IPS DF 19.7 (cell line): ENCODE measurements at regions not wholly inside any gene's neighbourhood (a gene's known extent, or its start where the extent isn't known, plus 50 kb on each side); places are given as distances from the start of the nearest gene placed in this dataset.
"Not testable (repeated sequence)": the region's sequence is repeated elsewhere in the genome, so short reads cannot be mapped to it uniquely, and the experiment has no call there.

Experiments
- DNase-seq: peaks from one replicate; pipeline ENCODE4 v3.0.0-alpha.2; 2013; ENCODE audit warnings: low read depth, low spot score

- no peak for DNase-seq
Observed at GRCh38 chr21:35319684-35320283, 270.7 kb upstream of the RUNX1 start.

DNA sequence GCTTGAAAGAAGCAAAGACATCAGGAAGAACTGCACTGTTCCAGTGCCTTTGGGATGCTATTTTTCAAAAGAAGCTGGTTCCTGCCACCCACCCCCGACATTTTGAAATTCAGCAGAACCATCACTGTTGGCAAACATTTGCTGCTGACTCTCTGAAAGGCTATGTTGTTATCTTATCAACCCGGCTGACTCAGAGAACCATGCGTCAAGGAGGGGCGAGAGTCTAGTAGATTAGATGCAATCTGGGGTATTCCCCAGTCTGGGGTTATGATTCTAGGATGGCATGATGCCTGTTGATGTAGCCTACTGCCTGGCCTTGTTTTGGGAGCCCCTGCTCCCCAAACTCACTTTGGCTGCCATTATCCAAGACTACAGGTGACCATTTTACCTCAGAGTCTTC lies 267.8 kb upstream of the RUNX1 start:
- DNase-seq, result no peak

- no peak for DNase-seq
Observed at GRCh38 chr21:35316456-35316855, 267.4 kb upstream of the RUNX1 start.

DNA sequence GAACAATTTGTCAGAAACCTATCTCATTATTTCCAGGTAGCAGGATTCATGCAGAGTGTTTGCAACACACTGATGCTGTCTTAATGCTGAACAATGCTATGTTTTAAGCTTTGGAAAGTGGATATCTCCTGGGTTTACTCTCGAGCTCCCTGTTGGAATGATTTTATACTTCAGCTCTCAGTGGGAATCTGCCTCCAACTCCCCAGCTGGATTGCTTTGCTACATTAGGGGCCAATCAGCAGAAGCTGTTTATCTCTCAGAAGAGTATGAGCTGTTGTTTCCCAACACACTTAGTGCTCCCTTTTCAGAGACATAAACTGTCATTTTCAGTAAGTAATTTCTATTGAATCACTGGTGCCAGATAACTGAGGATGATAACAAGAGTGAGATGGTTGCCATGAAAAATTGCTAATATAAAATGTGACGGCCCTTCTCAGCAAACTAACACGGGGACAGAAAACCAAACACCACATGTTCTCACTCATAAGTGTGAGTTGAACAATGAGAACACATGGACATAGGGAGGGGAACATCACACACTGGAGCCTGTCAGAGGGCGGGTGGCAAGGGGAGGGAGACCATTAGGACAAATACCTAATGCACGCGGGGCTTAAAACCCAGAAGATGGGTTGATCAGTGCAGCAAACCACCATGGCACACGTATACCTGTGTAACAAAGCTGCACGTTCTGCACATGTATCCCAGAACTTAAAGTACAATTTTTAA lies 265.9 kb upstream of the RUNX1 start:
- no peak for DNase-seq

DNA sequence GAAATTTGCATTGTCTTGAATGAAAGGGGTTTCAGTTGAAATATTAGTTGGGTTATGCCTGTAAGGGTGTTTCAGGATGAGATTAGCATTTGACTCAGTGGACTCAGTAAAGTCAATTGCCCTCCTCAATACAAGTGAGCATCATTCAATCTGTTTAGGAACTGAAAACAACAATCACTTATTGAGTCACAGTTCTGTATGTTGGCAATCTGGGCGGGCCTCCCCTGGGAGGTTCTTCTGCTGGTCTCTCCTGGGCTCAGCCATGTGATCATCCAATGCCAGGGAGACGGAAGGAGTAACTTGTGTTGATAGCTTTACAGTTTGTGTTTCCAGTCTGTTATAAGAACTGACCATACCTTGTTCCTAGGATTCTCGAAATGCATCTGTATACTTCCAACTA lies 262.9 kb upstream of the RUNX1 start:
- DNase-seq, result no peak

GRCh38 chr21:35309316-35309715 lies 260.2 kb upstream of the RUNX1 start:
- no peak for DNase-seq

DNA sequence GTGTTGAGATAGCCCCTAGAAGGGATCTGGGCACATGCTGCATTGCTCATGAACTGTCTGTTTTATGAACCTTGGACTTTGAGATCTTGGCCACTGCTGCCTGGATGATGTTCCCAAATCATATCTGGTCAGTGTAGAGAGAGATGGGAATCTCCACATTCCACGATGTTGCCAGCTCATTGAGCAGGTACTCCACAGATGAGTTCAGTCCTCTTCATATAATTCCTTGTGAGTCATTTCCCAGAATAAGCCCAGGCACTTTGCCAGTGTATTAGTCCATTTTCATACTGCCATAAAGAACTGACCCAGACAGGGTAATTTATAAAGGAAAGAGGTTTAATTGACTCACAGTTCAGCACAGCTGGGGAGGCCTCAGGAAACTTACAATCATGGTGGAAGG lies 254.0 kb upstream of the RUNX1 start:
- no peak for DNase-seq

- no peak for DNase-seq
Observed at GRCh38 chr21:35298757-35299156, 249.7 kb upstream of the RUNX1 start.

DNA sequence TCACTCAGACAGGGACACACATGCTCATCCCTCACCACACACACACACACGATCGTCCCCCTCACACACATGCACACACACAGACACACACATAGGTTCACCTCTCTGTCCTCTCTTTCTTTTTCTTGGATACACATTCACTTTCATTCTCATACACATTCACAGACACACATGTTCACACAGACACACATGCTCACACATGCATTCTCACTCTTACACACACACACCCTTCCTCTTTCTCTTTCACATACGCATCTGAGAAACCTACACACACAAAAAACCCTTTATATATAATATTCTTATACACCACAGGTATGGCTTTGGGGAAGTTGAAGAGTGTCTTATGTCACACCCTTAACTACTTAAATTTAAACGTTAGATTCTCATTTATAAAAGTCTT lies 248.6 kb upstream of the RUNX1 start:
- DNase-seq, result no peak

GRCh38 chr21:35294231-35294898 lies 245.3 kb upstream of the RUNX1 start:
- no peak for DNase-seq

GRCh38 chr21:35291973-35292627 lies 243.0 kb upstream of the RUNX1 start:
- DNase-seq, result no peak

DNA sequence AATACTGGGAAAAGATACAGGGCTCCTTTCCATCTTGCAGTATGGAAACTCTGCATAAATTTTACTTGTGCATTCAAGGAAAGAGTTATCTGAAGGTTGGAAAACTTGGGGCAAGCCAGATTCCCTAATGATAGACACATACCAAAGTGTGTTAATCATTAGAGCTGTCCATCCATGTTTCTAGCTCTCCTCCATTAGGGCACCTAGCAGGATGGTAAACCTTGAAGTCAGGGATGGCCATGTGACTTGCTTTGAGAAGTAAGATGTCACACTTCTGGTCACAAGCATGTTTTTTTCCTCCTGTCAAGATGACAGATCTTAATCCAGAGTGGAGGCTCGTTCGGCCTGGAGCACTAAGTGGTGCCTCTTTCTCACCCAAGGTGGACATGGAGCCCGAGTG lies 241.9 kb upstream of the RUNX1 start:
- DNase-seq, result no peak

DNA sequence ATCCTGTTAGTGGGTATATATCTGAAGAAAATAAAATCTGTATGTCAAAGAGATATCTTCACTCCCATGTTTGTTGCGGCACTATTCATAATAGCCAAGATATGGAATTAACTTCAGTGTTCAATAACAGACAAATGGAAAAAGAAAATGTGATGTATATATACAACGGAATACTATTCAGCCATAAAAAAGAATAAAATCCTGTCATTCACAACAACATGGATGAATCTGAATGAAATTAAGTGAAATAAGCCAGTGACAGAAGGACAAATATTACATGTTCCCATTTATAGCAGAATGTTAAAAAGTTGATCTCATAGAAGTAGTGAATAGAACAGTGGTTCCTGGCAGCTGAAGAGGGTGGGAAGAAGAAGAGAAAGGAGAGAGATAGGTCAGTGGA lies 239.1 kb upstream of the RUNX1 start:
- no peak for DNase-seq

DNA sequence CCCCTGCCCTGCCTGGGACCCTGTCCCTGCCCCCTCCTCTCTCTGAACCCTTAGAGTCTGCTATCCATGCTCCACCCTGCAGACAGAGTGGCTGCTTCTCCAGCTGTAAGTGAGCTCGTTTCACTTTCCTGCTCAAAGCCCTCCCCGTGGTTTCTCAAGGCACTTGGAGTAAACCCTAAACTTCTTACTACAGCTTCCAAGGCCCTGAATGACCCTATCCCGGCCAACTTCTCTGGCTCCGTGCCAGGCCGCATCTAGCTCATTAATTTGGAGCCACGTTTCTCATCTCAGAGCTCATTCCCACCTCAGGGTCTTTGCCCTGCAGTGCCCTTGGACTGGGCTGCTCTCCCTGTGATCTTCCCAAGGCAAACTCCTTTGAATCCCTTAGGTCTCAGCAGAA lies 235.1 kb upstream of the RUNX1 start:
- no peak for DNase-seq

GRCh38 chr21:35282944-35283343 lies 233.8 kb upstream of the RUNX1 start:
- no peak for DNase-seq

- DNase-seq, result no peak
Observed at GRCh38 chr21:35281956-35282355, 232.9 kb upstream of the RUNX1 start.

GRCh38 chr21:35280231-35280630 lies 231.1 kb upstream of the RUNX1 start:
- DNase-seq, result no peak

DNA sequence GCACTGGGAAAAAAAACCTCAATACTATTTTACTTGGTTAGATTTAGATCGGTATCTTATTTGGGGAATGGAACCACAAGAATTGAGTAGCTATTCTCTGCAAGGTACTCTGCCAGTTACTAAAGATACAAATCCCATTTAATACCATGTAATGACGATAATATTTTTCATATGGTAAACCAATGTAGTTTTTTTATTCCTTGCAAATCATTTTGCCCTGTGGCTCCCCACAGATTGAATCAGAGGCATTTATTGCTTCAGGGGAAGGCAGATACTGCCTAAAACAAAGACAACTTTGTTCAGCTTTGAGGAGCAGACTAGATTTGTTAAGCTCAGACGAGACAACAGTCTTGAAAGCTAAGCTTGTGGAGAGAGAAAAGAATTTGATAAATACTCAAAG lies 226.7 kb upstream of the RUNX1 start:
- no peak for DNase-seq

GRCh38 chr21:35274923-35275322 lies 225.8 kb upstream of the RUNX1 start:
- no peak for DNase-seq

GRCh38 chr21:35274090-35274489 lies 225.0 kb upstream of the RUNX1 start:
- no peak for DNase-seq

DNA sequence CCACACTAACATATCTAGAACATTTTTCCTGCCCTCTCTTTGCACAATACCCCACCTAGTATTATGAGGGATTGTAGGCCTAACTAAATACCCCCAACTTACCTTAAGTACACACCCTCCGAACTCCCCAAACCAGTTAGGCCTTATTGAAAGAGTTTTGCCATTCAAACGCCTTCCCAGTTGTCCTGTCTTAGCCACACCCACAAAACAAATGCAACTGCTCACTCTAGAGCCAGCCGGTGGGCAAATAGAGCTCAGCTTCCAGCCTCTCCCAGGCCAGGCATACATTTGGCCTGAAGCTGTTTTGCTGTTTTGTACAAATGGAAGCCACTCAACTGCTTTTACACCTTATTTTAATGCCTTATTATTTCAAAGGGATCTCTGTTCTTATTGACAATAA lies 224.2 kb upstream of the RUNX1 start:
- no peak for DNase-seq

- DNase-seq, result not testable (repeated sequence)
Observed at GRCh38 chr21:35271344-35272118, 222.4 kb upstream of the RUNX1 start.
